H9 (cell line): ENCODE measurements at regions not wholly inside any gene's neighbourhood (a gene's known extent, or its start where the extent isn't known, plus 50 kb on each side); places are given as distances from the start of the nearest gene placed in this dataset.

Experiments used
- DNase-seq: peaks from one replicate; pipeline ENCODE4 v3.0.0-alpha.2; 2017
- H2AFZ ChIP-seq: one replicate; pipeline ENCODE4 v1.6.1; 2013; ENCODE audit warnings: mild to moderate bottlenecking, low read length, control low read depth, moderate library complexity
- H2AK5ac ChIP-seq: 2 replicates; pipeline ENCODE4 v1.6.1; 2013; ENCODE audit warnings: low read length, control low read depth, mixed read lengths; ENCODE audit not compliant: insufficient read length
- H2BK120ac ChIP-seq: one replicate; pipeline ENCODE4 v1.6.1; 2013; ENCODE audit warnings: low read depth, mild to moderate bottlenecking, low read length, control low read depth, inconsistent platforms; ENCODE audit not compliant: poor library complexity, severe bottlenecking
- H2BK12ac ChIP-seq: 2 replicates; pipeline ENCODE4 v1.6.1; 2013; ENCODE audit warnings: low read length, control low read depth, mixed read lengths, low read depth; ENCODE audit not compliant: insufficient read length
- H2BK15ac ChIP-seq: 2 replicates; pipeline ENCODE4 v1.6.1; 2013; ENCODE audit warnings: low read depth, low read length, control low read depth
- H2BK20ac ChIP-seq: one replicate; pipeline ENCODE4 v1.6.1; 2013; ENCODE audit warnings: low read depth, mild to moderate bottlenecking, low read length, control low read depth, inconsistent platforms; ENCODE audit not compliant: poor library complexity, severe bottlenecking
- H2BK5ac ChIP-seq: 2 replicates; pipeline ENCODE4 v1.6.1; 2013; ENCODE audit warnings: low read length, control low read depth, mixed read lengths; ENCODE audit not compliant: insufficient read length
- H3K14ac ChIP-seq: 2 replicates; pipeline ENCODE4 v1.6.1; 2013; ENCODE audit warnings: low read length, control low read depth; ENCODE audit not compliant: insufficient read depth
- H3K18ac ChIP-seq: 2 replicates; pipeline ENCODE4 v1.6.1; 2013; ENCODE audit warnings: low read depth, mild to moderate bottlenecking, mixed read lengths, low read length, control low read depth; ENCODE audit not compliant: insufficient read length
- H3K23ac ChIP-seq: 2 replicates; pipeline ENCODE4 v1.6.1; 2013; ENCODE audit warnings: low read length, control low read depth, mixed read lengths, low read depth; ENCODE audit not compliant: insufficient read length
- H3K23me2 ChIP-seq: 2 replicates; pipeline ENCODE4 v1.6.1; 2013; ENCODE audit warnings: low read depth, mild to moderate bottlenecking, mixed read lengths, low read length, control low read depth; ENCODE audit not compliant: insufficient read length, poor library complexity, severe bottlenecking
- H3K27ac ChIP-seq: 2 replicates; pipeline ENCODE4 v1.5.1; 2013; ENCODE audit warnings: low read length, control low read depth, mixed read lengths, low read depth; ENCODE audit not compliant: insufficient read length
- H3K27me3 ChIP-seq: 2 replicates; pipeline ENCODE4 v1.6.1; 2013; ENCODE audit warnings: low read length, control low read depth, inconsistent platforms; ENCODE audit not compliant: insufficient read depth
- H3K4ac ChIP-seq: 2 replicates; pipeline ENCODE4 v1.6.1; 2013; ENCODE audit warnings: low read depth, mild to moderate bottlenecking, control low read depth, inconsistent platforms, low read length, moderate library complexity
- H3K4me1 ChIP-seq: 2 replicates; pipeline ENCODE4 v1.6.1; 2013; ENCODE audit warnings: low read length, control low read depth, inconsistent platforms; ENCODE audit not compliant: insufficient read depth
- H3K4me2 ChIP-seq: 2 replicates; pipeline ENCODE4 v1.6.1; 2013; ENCODE audit warnings: low read length, control low read depth, mixed read lengths; ENCODE audit not compliant: insufficient read length, insufficient read depth
- H3K56ac ChIP-seq: 2 replicates; pipeline ENCODE4 v1.6.1; 2013; ENCODE audit warnings: low read depth, mild to moderate bottlenecking, mixed read lengths, low read length, control low read depth; ENCODE audit not compliant: insufficient read length
- H3K79me1 ChIP-seq: 2 replicates; pipeline ENCODE4 v1.6.1; 2013; ENCODE audit warnings: low read depth, mild to moderate bottlenecking, moderate library complexity, low read length, control low read depth, inconsistent platforms; ENCODE audit not compliant: insufficient read depth, poor library complexity, severe bottlenecking
- H3K79me2 ChIP-seq: 2 replicates; pipeline ENCODE4 v1.6.1; 2013; ENCODE audit warnings: low read length, control low read depth, inconsistent platforms; ENCODE audit not compliant: insufficient read depth
- H3K9ac ChIP-seq: 2 replicates; pipeline ENCODE4 v1.6.1; 2013; ENCODE audit warnings: low read length, control low read depth, mixed read lengths; ENCODE audit not compliant: insufficient read length; ENCODE audit errors: extremely low read depth
- H3K9me3 ChIP-seq: one replicate; pipeline ENCODE4 v1.6.1; 2013; ENCODE audit warnings: low read depth, low read length, inconsistent platforms; ENCODE audit not compliant: control insufficient read depth
- H3T11ph ChIP-seq: one replicate; pipeline ENCODE4 v1.6.1; 2013; ENCODE audit warnings: mild to moderate bottlenecking, low read length, control low read depth, inconsistent platforms
- H4K20me1 ChIP-seq: one replicate; pipeline ENCODE4 v1.6.1; 2013; ENCODE audit not compliant: control insufficient read depth, insufficient read length, insufficient read depth
- H4K5ac ChIP-seq: 2 replicates; pipeline ENCODE4 v1.6.1; 2013; ENCODE audit warnings: low read depth, mild to moderate bottlenecking, mixed read lengths, low read length, control low read depth; ENCODE audit not compliant: insufficient read length
- H4K8ac ChIP-seq: replicated peaks from 2 replicates; pipeline ENCODE4 v1.6.1; 2013; ENCODE audit warnings: low read length, control low read depth, mixed read lengths, low read depth; ENCODE audit not compliant: insufficient read length
- H4K91ac ChIP-seq: 2 replicates; pipeline ENCODE4 v1.6.1; 2013; ENCODE audit warnings: low read depth, mild to moderate bottlenecking, moderate library complexity, mixed read lengths, low read length, control low read depth; ENCODE audit not compliant: insufficient read length
- H3K27ac Mint-ChIP-seq, 3 experiments: 2 replicates in 2 of 3; 3 replicates in 1 of 3; pipeline ENCODE4 v1.8.0; 2020 to 2021; ENCODE audit warnings: mixed read lengths in 3 of 3, mild to moderate bottlenecking in 1 of 3, moderate library complexity in 1 of 3
- H3K27me3 Mint-ChIP-seq: 2 replicates; pipeline ENCODE4 v1.8.0; 2021; ENCODE audit warnings: low read depth, mild to moderate bottlenecking, moderate library complexity, mixed read lengths
- H3K36me3 Mint-ChIP-seq, 3 experiments: 2 replicates in 2 of 3; 3 replicates in 1 of 3; pipeline ENCODE4 v1.8.0; 2020 to 2021; ENCODE audit warnings: low read depth in 3 of 3, mixed read lengths in 3 of 3; ENCODE audit not compliant: insufficient read depth in 1 of 3
- H3K4me1 Mint-ChIP-seq, 2 experiments: 2 replicates each; pipeline ENCODE4 v1.8.0; 2020; ENCODE audit warnings: mixed read lengths in 2 of 2
- H3K4me3 Mint-ChIP-seq, 2 experiments: 2 replicates in 1 of 2; 3 replicates in 1 of 2; pipeline ENCODE4 v1.8.0; 2020 to 2021; ENCODE audit warnings: mild to moderate bottlenecking in 2 of 2, mixed read lengths in 2 of 2, moderate library complexity in 1 of 2
- H3K9me3 Mint-ChIP-seq, 2 experiments: 2 replicates in 1 of 2; 3 replicates in 1 of 2; pipeline ENCODE4 v1.8.0; 2020; ENCODE audit warnings: mild to moderate bottlenecking in 2 of 2, mixed read lengths in 2 of 2, moderate library complexity in 1 of 2
- WGBS: extraction: QIAGEN DNeasy Blood & Tissue Kit; methylation state at CpG from one replicate; pipeline ENCODE4 v1.1.7; 2013; ENCODE audit warnings: missing lambda C conversion rate, low lambda C conversion rate, mixed read lengths; ENCODE audit not compliant: insufficient read length; ENCODE audit errors: extremely low coverage; 5-methylcytosine and 5-hydroxymethylcytosine counted together
- TF ChIP-seq, protein P1 (sequence below): fragments of 200-600 bp; sonication (generic); conservative IDR thresholded peaks from 3 replicates; pipeline ENCODE4 v1.8.0; 2021; ENCODE audit warnings: antibody characterized with exemption, mild to moderate bottlenecking

DNA sequence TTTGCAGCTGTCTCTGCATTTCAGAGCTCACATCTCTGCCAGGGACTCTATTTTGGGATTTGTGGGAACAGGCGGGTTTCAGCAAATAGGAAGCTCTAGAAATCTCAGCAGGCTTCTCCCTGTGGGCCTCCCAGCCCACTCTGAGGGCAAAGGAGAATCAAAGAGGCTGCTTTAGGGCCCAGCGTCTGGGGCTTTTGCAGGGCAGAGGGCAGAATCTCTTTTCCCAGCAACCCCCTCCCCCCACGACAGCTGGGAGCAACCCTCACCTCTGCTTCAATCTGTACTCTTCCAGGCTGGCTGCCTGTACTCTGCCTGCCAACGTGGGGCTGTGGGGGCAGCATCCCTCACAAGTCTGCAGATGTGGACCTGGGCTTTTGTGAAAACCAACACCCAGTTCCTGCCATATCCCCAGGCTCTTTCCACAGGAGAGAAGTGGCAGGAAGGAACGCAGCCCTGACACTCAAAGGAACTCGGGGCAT is 529.6 kb upstream of the TBX3 start:
- no peak overlapping the region for H2BK5ac ChIP-seq
- H3K9me3 ChIP-seq: no peaks in the 10 kb centered on the region
- Mint-ChIP-seq H3K36me3 (no peaks in the 10 kb centered on the region; a peak in 1 of 7 replicates), H3K4me1 (peaks cover 14 to 21% of the 10 kb centered on the region in 2 experiments), H3K27me3 (no peaks in the 10 kb centered on the region; the same call in none of the 2 replicates), H3K4me3 (no peak overlapping the region), H3K9me3 (no peaks in the 10 kb centered on the region; a peak in 3 of 5 replicates), H3K27ac (no peak overlapping the region)
- H3K14ac ChIP-seq: no peak overlapping the region
- H3K27me3 ChIP-seq: no peaks in the 10 kb centered on the region
- H3K27ac ChIP-seq: no peak overlapping the region
- peak; percentile 53 for DNase-seq
- H2AFZ ChIP-seq: no peak overlapping the region
- H3K56ac ChIP-seq: no peak overlapping the region
- H3K18ac ChIP-seq: no peak overlapping the region
- no CpG with 5 or more reads among the region's 6 CpGs for WGBS
- H2BK12ac ChIP-seq: no peak overlapping the region
- H2AK5ac ChIP-seq: no peak overlapping the region
- H2BK15ac ChIP-seq: no peak overlapping the region
- H3K23me2 ChIP-seq: no peaks in the 10 kb centered on the region
- H4K20me1 ChIP-seq: no peaks in the 10 kb centered on the region
- no peak overlapping the region for H2BK120ac ChIP-seq
- H4K91ac ChIP-seq: no peak overlapping the region
- TF ChIP-seq, protein P1, sequence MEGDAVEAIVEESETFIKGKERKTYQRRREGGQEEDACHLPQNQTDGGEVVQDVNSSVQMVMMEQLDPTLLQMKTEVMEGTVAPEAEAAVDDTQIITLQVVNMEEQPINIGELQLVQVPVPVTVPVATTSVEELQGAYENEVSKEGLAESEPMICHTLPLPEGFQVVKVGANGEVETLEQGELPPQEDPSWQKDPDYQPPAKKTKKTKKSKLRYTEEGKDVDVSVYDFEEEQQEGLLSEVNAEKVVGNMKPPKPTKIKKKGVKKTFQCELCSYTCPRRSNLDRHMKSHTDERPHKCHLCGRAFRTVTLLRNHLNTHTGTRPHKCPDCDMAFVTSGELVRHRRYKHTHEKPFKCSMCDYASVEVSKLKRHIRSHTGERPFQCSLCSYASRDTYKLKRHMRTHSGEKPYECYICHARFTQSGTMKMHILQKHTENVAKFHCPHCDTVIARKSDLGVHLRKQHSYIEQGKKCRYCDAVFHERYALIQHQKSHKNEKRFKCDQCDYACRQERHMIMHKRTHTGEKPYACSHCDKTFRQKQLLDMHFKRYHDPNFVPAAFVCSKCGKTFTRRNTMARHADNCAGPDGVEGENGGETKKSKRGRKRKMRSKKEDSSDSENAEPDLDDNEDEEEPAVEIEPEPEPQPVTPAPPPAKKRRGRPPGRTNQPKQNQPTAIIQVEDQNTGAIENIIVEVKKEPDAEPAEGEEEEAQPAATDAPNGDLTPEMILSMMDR: no peak
- no peak overlapping the region for H3K4me2 ChIP-seq
- H3K23ac ChIP-seq: no peak overlapping the region
- H4K8ac ChIP-seq: no peak overlapping the region
- no peaks in the 10 kb centered on the region for H3K79me2 ChIP-seq
- no peaks in the 10 kb centered on the region; the same call in 1 of the 2 replicates for H3K4me1 ChIP-seq
- H4K5ac ChIP-seq: no peak overlapping the region
- H2BK20ac ChIP-seq: no peak overlapping the region
- no peak overlapping the region for H3K9ac ChIP-seq
- H3K4ac ChIP-seq: no peak overlapping the region
- no peak overlapping the region for H3T11ph ChIP-seq
- no peaks in the 10 kb centered on the region for H3K79me1 ChIP-seq
